HG03039 (cell line): ENCODE measurements at regions not wholly inside any gene's neighbourhood (a gene's known extent, or its start where the extent isn't known, plus 50 kb on each side); places are given as distances from the start of the nearest gene placed in this dataset.
"Not testable (repeated sequence)": the region's sequence is repeated elsewhere in the genome, so short reads cannot be mapped to it uniquely, and the experiment has no call there.

Experiments
- ATAC-seq: cut with Tn5 transposase; IDR thresholded peaks from one replicate; pipeline ENCODE4 v1.9.1; 2021; ENCODE audit warnings: mild to moderate bottlenecking, moderate library complexity; ENCODE audit not compliant: unreplicated experiment

- no peak for ATAC-seq
Observed at GRCh38 chr3:118167571-118167970, 867.1 kb downstream of the IGSF11 start.

- ATAC-seq, result no peak
Observed at GRCh38 chr3:118168175-118168574, 866.5 kb downstream of the IGSF11 start.

GRCh38 chr3:118171236-118171852, 863.3 kb downstream of the IGSF11 start:
- ATAC-seq, result no peak

GRCh38 chr3:118180853-118181252, 853.8 kb downstream of the IGSF11 start:
- no peak for ATAC-seq

GRCh38 chr3:118181274-118181673, 853.4 kb downstream of the IGSF11 start:
- no peak for ATAC-seq

GRCh38 chr3:118186051-118186450, 848.6 kb downstream of the IGSF11 start:
- ATAC-seq, result no peak

GRCh38 chr3:118187221-118187620, 847.4 kb downstream of the IGSF11 start:
- no peak for ATAC-seq

- ATAC-seq, result no peak
Observed at GRCh38 chr3:118196183-118196582, 838.5 kb downstream of the IGSF11 start.

- ATAC-seq, result no peak
Observed at GRCh38 chr3:118199044-118199443, 835.6 kb downstream of the IGSF11 start.

- no peak for ATAC-seq
Observed at GRCh38 chr3:118204052-118204656, 830.5 kb downstream of the IGSF11 start.

GRCh38 chr3:118207271-118207670, 827.4 kb downstream of the IGSF11 start:
- no peak for ATAC-seq

- no peak for ATAC-seq
Observed at GRCh38 chr3:118208642-118209041, 826.0 kb downstream of the IGSF11 start.

- no peak for ATAC-seq
Observed at GRCh38 chr3:118213892-118214291, 820.8 kb downstream of the IGSF11 start.

GRCh38 chr3:118226206-118226605, 808.4 kb downstream of the IGSF11 start:
- no peak for ATAC-seq

GRCh38 chr3:118227191-118227590, 807.5 kb downstream of the IGSF11 start:
- no peak for ATAC-seq

GRCh38 chr3:118228151-118228550, 806.5 kb downstream of the IGSF11 start:
- ATAC-seq, result no peak

- no peak for ATAC-seq
Observed at GRCh38 chr3:118229196-118229595, 805.5 kb downstream of the IGSF11 start.

- no peak for ATAC-seq
Observed at GRCh38 chr3:118231578-118231977, 803.1 kb downstream of the IGSF11 start.

- no peak for ATAC-seq
Observed at GRCh38 chr3:118239253-118239652, 795.4 kb downstream of the IGSF11 start.

- ATAC-seq, result no peak
Observed at GRCh38 chr3:118244761-118245160, 789.9 kb downstream of the IGSF11 start.

GRCh38 chr3:118245312-118245711, 789.3 kb downstream of the IGSF11 start:
- no peak for ATAC-seq

- not testable (repeated sequence) for ATAC-seq
Observed at GRCh38 chr3:118258850-118259249, 775.8 kb downstream of the IGSF11 start.
